K562 (cell line): ENCODE measurements at regions not wholly inside any gene's neighbourhood (a gene's known extent, or its start where the extent isn't known, plus 50 kb on each side); places are given as distances from the start of the nearest gene placed in this dataset.

Experiments used
- CBX3 ChIP-seq, 2 experiments: IDR thresholded peaks; 1 replicate in 1 of 2; 2 replicates in 1 of 2; pipeline ENCODE4 v1.6.1; 2012; ENCODE audit warnings: inconsistent platforms in 2 of 2, low read length in 2 of 2, borderline replicate concordance in 1 of 2, control low read depth in 1 of 2
- EP300 ChIP-seq: IDR thresholded peaks from 2 replicates; pipeline ENCODE4 v1.6.1; 2012; ENCODE audit warnings: low read length, improper control_type of control experiment
- EP400 ChIP-seq: fragments of 450-650 bp; IDR thresholded peaks from 2 replicates; pipeline ENCODE4 v1.6.1; 2017; ENCODE audit warnings: antibody characterized with exemption, mild to moderate bottlenecking, moderate library complexity
- EZH2 ChIP-seq: IDR thresholded peaks from 2 replicates; pipeline ENCODE4 v1.6.1; 2012; ENCODE audit warnings: low read depth, mild to moderate bottlenecking, inconsistent platforms, low read length, borderline replicate concordance
- KDM5B ChIP-seq: fragments of 200-600 bp; sonication (generic); IDR thresholded peaks from 2 replicates; pipeline ENCODE4 v1.6.1; 2012; ENCODE audit warnings: low read depth, mild to moderate bottlenecking, moderate library complexity, low read length, control low read depth, inconsistent platforms; ENCODE audit not compliant: insufficient replicate concordance
- MYC ChIP-seq, 2 experiments: fragments of 250-450 bp in 1 of 2; sonication (Bioruptor Pico) in 1 of 2; IDR thresholded peaks; 2 replicates each; pipeline versions ENCODE4 v1.5.1 to v1.6.1; 2012 to 2021; ENCODE audit warnings: low read depth in 2 of 2, borderline replicate concordance in 1 of 2, improper control_type of control experiment in 1 of 2, low read length in 1 of 2, mild to moderate bottlenecking in 1 of 2, moderate library complexity in 1 of 2
- POLR2A ChIP-seq: fragments of 450-650 bp; conservative IDR thresholded peaks from 2 replicates; pipeline ENCODE4 v1.6.1; 2016
- RBM39 ChIP-seq: fragments of 200-400 bp; formaldehyde crosslinking; optimal IDR thresholded peaks from 2 replicates; pipeline ENCODE3; 2018; ENCODE audit warnings: low read depth, low read length
- SMC3 ChIP-seq: conservative IDR thresholded peaks from 2 replicates; pipeline ENCODE4 v1.6.1; 2011; ENCODE audit warnings: low read depth, low read length, improper control_type of control experiment; ENCODE audit not compliant: insufficient read depth
- TF ChIP-seq, protein P1 (sequence below): fragments of 250-450 bp; sonication (Bioruptor Pico); IDR thresholded peaks from 2 replicates; pipeline ENCODE4 v1.5.0; 2021
- TF ChIP-seq, protein P2 (sequence below), 3 experiments: IDR thresholded peaks in 2 of 3; conservative IDR thresholded peaks in 1 of 3; 2 replicates each; pipeline ENCODE4 v1.5.1; 2011 to 2012; ENCODE audit warnings: low read length in 3 of 3, mild to moderate bottlenecking in 3 of 3, control low read depth in 2 of 3, improper control_type of control experiment in 1 of 3, inconsistent platforms in 1 of 3, low read depth in 1 of 3, mixed read lengths in 1 of 3, moderate library complexity in 1 of 3; ENCODE audit not compliant: insufficient read depth in 2 of 3
- TF ChIP-seq, protein P3 (sequence below): fragments of 450-650 bp; formaldehyde crosslinking; IDR thresholded peaks from 2 replicates; pipeline ENCODE4 v1.4.0; 2022; ENCODE audit warnings: missing genetic modification characterization

DNA sequence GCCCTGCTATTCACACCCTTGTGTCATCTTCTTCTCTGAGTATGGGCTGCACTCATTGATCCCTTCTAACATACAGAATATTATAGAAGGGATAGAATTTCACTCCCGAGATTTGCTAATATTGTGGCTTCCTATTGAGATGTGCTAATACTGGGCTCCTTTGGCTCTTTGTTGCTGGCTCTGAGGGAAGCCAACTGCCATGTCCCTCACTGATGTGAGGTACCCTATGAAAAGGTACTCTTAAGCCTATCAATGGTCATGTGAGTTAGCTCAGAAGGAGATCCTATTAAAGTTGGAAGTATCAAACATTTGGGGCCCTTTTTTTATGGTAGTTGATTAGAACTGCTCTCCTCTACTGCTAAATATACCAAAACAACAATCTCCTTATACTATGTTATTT is 665.2 kb upstream of the ZWINT start:
- TF ChIP-seq, protein P1, sequence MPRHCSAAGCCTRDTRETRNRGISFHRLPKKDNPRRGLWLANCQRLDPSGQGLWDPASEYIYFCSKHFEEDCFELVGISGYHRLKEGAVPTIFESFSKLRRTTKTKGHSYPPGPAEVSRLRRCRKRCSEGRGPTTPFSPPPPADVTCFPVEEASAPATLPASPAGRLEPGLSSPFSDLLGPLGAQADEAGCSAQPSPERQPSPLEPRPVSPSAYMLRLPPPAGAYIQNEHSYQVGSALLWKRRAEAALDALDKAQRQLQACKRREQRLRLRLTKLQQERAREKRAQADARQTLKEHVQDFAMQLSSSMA (CRISPR knock-in tag): no peak
- TF ChIP-seq RBM39 (no peak), EP300 (no peak), EZH2 (no peak), POLR2A (no peak), SMC3 (no peak), KDM5B (no peak), CBX3 (IDR thresholded peaks at IDR 0.05; ENCODE audit: borderline replicate concordance in 1 of 2, low read length in 2 of 2) (no peak), MYC (IDR thresholded peaks at IDR 0.05; ENCODE audit: low read depth, low read length) (no peak), MYC (CRISPR knock-in tag; IDR thresholded peaks at IDR 0.05; ENCODE audit: borderline replicate concordance, low read depth) (no peak), EP400 (no peak)
- TF ChIP-seq, protein P2, sequence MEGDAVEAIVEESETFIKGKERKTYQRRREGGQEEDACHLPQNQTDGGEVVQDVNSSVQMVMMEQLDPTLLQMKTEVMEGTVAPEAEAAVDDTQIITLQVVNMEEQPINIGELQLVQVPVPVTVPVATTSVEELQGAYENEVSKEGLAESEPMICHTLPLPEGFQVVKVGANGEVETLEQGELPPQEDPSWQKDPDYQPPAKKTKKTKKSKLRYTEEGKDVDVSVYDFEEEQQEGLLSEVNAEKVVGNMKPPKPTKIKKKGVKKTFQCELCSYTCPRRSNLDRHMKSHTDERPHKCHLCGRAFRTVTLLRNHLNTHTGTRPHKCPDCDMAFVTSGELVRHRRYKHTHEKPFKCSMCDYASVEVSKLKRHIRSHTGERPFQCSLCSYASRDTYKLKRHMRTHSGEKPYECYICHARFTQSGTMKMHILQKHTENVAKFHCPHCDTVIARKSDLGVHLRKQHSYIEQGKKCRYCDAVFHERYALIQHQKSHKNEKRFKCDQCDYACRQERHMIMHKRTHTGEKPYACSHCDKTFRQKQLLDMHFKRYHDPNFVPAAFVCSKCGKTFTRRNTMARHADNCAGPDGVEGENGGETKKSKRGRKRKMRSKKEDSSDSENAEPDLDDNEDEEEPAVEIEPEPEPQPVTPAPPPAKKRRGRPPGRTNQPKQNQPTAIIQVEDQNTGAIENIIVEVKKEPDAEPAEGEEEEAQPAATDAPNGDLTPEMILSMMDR (IDR thresholded peaks at IDR 0.05 in 2 of 3, conservative IDR thresholded peaks at IDR 0.05 in 1 of 3; ENCODE audit: insufficient read depth in 2 of 3, low read depth in 1 of 3, low read length in 3 of 3): no peak
- TF ChIP-seq, protein P3, sequence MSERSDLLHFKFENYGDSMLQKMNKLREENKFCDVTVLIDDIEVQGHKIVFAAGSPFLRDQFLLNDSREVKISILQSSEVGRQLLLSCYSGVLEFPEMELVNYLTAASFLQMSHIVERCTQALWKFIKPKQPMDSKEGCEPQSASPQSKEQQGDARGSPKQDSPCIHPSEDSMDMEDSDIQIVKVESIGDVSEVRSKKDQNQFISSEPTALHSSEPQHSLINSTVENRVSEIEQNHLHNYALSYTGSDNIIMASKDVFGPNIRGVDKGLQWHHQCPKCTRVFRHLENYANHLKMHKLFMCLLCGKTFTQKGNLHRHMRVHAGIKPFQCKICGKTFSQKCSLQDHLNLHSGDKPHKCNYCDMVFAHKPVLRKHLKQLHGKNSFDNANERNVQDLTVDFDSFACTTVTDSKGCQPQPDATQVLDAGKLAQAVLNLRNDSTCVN: no peak
